H1 (cell line): ENCODE measurements at regions not wholly inside any gene's neighbourhood (a gene's known extent, or its start where the extent isn't known, plus 50 kb on each side); places are given as distances from the start of the nearest gene placed in this dataset.

ENCODE experiments used
- CTCF ChIA-PET: fragments of 300-600 bp; sonication (Branson Sonifier 250); formaldehyde crosslinking; loops from one replicate; lab custom pipeline; 2021; ENCODE audit not compliant: partially characterized antibody; lab: Charles Lee
- POLR2A ChIA-PET: fragments of 300-600 bp; sonication (Branson Sonifier 250); formaldehyde crosslinking; loops from one replicate; lab custom pipeline; 2021; ENCODE audit warnings: inconsistent platforms; ENCODE audit not compliant: partially characterized antibody; lab: Charles Lee
- DNase-seq, 2 experiments: peaks; one replicate each; pipeline versions ENCODE4 v3.0.0 to v3.0.0-alpha.2; 2010 to 2022; ENCODE audit warnings: low spot score in 2 of 2, low read depth in 1 of 2, mixed read lengths in 1 of 2
- FAIRE-seq: peaks from 2 replicates; lab custom pipeline; 2011; peaks lifted over from hg19 to GRCh38; lab: Jason Lieb, UNC
- H2AFZ ChIP-seq: 2 replicates; pipeline ENCODE4 v1.8.1; 2012; ENCODE audit warnings: low read length, inconsistent platforms
- H2AK5ac ChIP-seq: 2 replicates; pipeline ENCODE4 v1.6.1; 2013; ENCODE audit warnings: low read depth, low read length
- H2BK120ac ChIP-seq: replicated peaks from 2 replicates; pipeline ENCODE3; 2013; ENCODE audit warnings: low read depth, low read length, inconsistent platforms
- H2BK12ac ChIP-seq: 2 replicates; pipeline ENCODE4 v1.6.1; 2013; ENCODE audit warnings: low read depth, low read length
- H2BK15ac ChIP-seq: 2 replicates; pipeline ENCODE4 v1.6.1; 2013; ENCODE audit warnings: low read length
- H2BK20ac ChIP-seq: 2 replicates; pipeline ENCODE4 v1.6.1; 2013; ENCODE audit warnings: low read length
- H2BK5ac ChIP-seq: 2 replicates; pipeline ENCODE4 v1.6.1; 2013; ENCODE audit warnings: low read depth, low read length
- H3K14ac ChIP-seq: 2 replicates; pipeline ENCODE4 v1.6.1; 2013; ENCODE audit warnings: inconsistent platforms; ENCODE audit not compliant: insufficient read length
- H3K18ac ChIP-seq: 2 replicates; pipeline ENCODE4 v1.6.1; 2013; ENCODE audit warnings: low read length; ENCODE audit errors: extremely low read depth
- H3K23ac ChIP-seq: 2 replicates; pipeline ENCODE4 v1.6.1; 2013; ENCODE audit warnings: inconsistent platforms; ENCODE audit not compliant: insufficient read length
- H3K23me2 ChIP-seq: 2 replicates; pipeline ENCODE4 v1.6.1; 2013; ENCODE audit warnings: low read depth, low read length
- H3K27ac ChIP-seq: 2 replicates; pipeline ENCODE4 v1.6.1; 2011; ENCODE audit warnings: low read depth, low read length, inconsistent platforms
- H3K27me3 ChIP-seq, 4 experiments: replicated peaks in 1 of 4; 1 replicate in 1 of 4; 2 replicates in 3 of 4; pipeline versions ENCODE4 v1.6.1 to v1.8.1; 2011 to 2013; ENCODE audit warnings: low read length in 3 of 4, mild to moderate bottlenecking in 3 of 4, inconsistent platforms in 2 of 4, mixed read lengths in 2 of 4, moderate library complexity in 1 of 4; ENCODE audit not compliant: control insufficient read depth in 3 of 4, insufficient read depth in 3 of 4; ENCODE audit errors: extremely low read depth in 1 of 4
- H3K36me3 ChIP-seq, 4 experiments: 2 replicates each; pipeline versions ENCODE4 v1.6.1 to v1.8.1; 2011 to 2013; ENCODE audit warnings: mild to moderate bottlenecking in 4 of 4, low read length in 3 of 4, moderate library complexity in 2 of 4, control low read depth in 1 of 4, inconsistent platforms in 1 of 4; ENCODE audit not compliant: insufficient read depth in 4 of 4, control insufficient read depth in 2 of 4
- H3K4ac ChIP-seq: replicated peaks from 2 replicates; pipeline ENCODE3; 2013; ENCODE audit warnings: low read length, low read depth, mixed read lengths, inconsistent platforms; ENCODE audit not compliant: insufficient read length
- H3K4me1 ChIP-seq, 4 experiments: replicated peaks in 1 of 4; 1 replicate in 1 of 4; 2 replicates in 3 of 4; pipeline versions ENCODE4 v1.6.1 to v1.8.1; 2011 to 2013; ENCODE audit warnings: low read length in 3 of 4, inconsistent platforms in 2 of 4, mixed read lengths in 1 of 4; ENCODE audit not compliant: insufficient read depth in 4 of 4, control insufficient read depth in 3 of 4
- H3K4me2 ChIP-seq, 2 experiments: 2 replicates each; pipeline versions ENCODE4 v1.6.1 to v1.8.1; 2011 to 2013; ENCODE audit warnings: low read depth in 2 of 2, low read length in 2 of 2, control low read depth in 1 of 2, inconsistent platforms in 1 of 2, mild to moderate bottlenecking in 1 of 2; ENCODE audit not compliant: insufficient read depth in 1 of 2
- H3K4me3 ChIP-seq, 4 experiments: fragments of 200-600, 300-600 bp in 1 of 4; sonication (generic), shearing (Covaris generic), sonication (Bioruptor Twin) in 1 of 4; 2 replicates each; pipeline versions ENCODE4 v1.5.1 to v1.8.1; 2011 to 2016; ENCODE audit warnings: low read length in 4 of 4, low read depth in 3 of 4, control low read depth in 2 of 4, inconsistent platforms in 2 of 4, mild to moderate bottlenecking in 2 of 4, mixed read lengths in 1 of 4, moderate library complexity in 1 of 4; ENCODE audit not compliant: insufficient read depth in 2 of 4; ENCODE audit errors: extremely low read depth in 1 of 4
- H3K56ac ChIP-seq: replicated peaks from 2 replicates; pipeline ENCODE3; 2013; ENCODE audit warnings: low read depth, mild to moderate bottlenecking, mixed read lengths, low read length, inconsistent platforms; ENCODE audit not compliant: insufficient read length
- H3K79me1 ChIP-seq: 2 replicates; pipeline ENCODE4 v1.6.1; 2013; ENCODE audit warnings: low read depth, low read length, control low read depth
- H3K79me2 ChIP-seq, 2 experiments: 2 replicates each; pipeline versions ENCODE4 v1.6.1 to v1.8.1; 2012 to 2013; ENCODE audit warnings: low read length in 2 of 2, mild to moderate bottlenecking in 2 of 2, inconsistent platforms in 1 of 2; ENCODE audit not compliant: insufficient read depth in 2 of 2, control insufficient read depth in 1 of 2
- H3K9ac ChIP-seq, 4 experiments: replicated peaks in 1 of 4; 1 replicate in 1 of 4; 2 replicates in 3 of 4; pipeline versions ENCODE4 v1.6.1 to v1.8.1; 2011 to 2013; ENCODE audit warnings: low read depth in 3 of 4, low read length in 3 of 4, control low read depth in 2 of 4, mild to moderate bottlenecking in 2 of 4, moderate library complexity in 2 of 4, inconsistent platforms in 1 of 4; ENCODE audit errors: extremely low read depth in 1 of 4
- H3K9me3 ChIP-seq, 2 experiments: 2 replicates each; pipeline versions ENCODE4 v1.6.1 to v1.8.1; 2012 to 2013; ENCODE audit warnings: mild to moderate bottlenecking in 2 of 2, moderate library complexity in 2 of 2, control low read depth in 1 of 2, inconsistent platforms in 1 of 2, low read depth in 1 of 2, low read length in 1 of 2, mixed read lengths in 1 of 2; ENCODE audit not compliant: insufficient read depth in 2 of 2
- H4K20me1 ChIP-seq, 2 experiments: replicated peaks in 1 of 2; 2 replicates each; pipeline versions ENCODE3 to v1.8.1; 2011 to 2013; ENCODE audit warnings: inconsistent platforms in 2 of 2, low read length in 2 of 2, mild to moderate bottlenecking in 1 of 2; ENCODE audit not compliant: insufficient read depth in 2 of 2, control insufficient read depth in 1 of 2
- H4K5ac ChIP-seq: 2 replicates; pipeline ENCODE4 v1.6.1; 2013; ENCODE audit warnings: low read length, low read depth, mixed read lengths, inconsistent platforms; ENCODE audit not compliant: insufficient read length
- H4K8ac ChIP-seq: 2 replicates; pipeline ENCODE4 v1.8.0; 2013; ENCODE audit warnings: mild to moderate bottlenecking, moderate library complexity, low read length, inconsistent platforms; ENCODE audit not compliant: insufficient read depth; ENCODE audit errors: extremely low read depth
- H4K91ac ChIP-seq: replicated peaks from 2 replicates; pipeline ENCODE3; 2013; ENCODE audit warnings: low read length, mixed read lengths, inconsistent platforms; ENCODE audit not compliant: insufficient read length
- EP300 ChIP-seq, 2 experiments: IDR thresholded peaks; 1 replicate in 1 of 2; 2 replicates in 1 of 2; pipeline ENCODE4 v1.6.1; 2011 to 2012; ENCODE audit warnings: low read depth in 2 of 2, low read length in 2 of 2, mild to moderate bottlenecking in 2 of 2, borderline replicate concordance in 1 of 2, inconsistent platforms in 1 of 2, moderate library complexity in 1 of 2
- GTF2F1 ChIP-seq: IDR thresholded peaks from 2 replicates; pipeline ENCODE4 v1.6.1; 2012; ENCODE audit warnings: low read depth, low read length, improper control_type of control experiment, borderline replicate concordance
- RFX5 ChIP-seq: IDR thresholded peaks from 2 replicates; pipeline ENCODE4 v1.6.1; 2011; ENCODE audit warnings: low read depth, low read length, improper control_type of control experiment, borderline replicate concordance
- RXRA ChIP-seq: IDR thresholded peaks from 2 replicates; pipeline ENCODE4 v1.6.1; 2011; ENCODE audit warnings: low read depth, mild to moderate bottlenecking, low read length, moderate library complexity; ENCODE audit not compliant: insufficient read depth
- WGBS, 2 experiments: shearing (Covaris generic) in 1 of 2; methylation state at CpG; one replicate each; pipeline versions ENCODE4 v1.1.6 to v1.1.7; 2013 to 2015; ENCODE audit warnings: low lambda C conversion rate in 2 of 2, mixed read lengths in 2 of 2, inconsistent platforms in 1 of 2, low coverage in 1 of 2, missing lambda C conversion rate in 1 of 2; ENCODE audit not compliant: insufficient replicate concordance in 2 of 2, insufficient coverage in 1 of 2, insufficient read length in 1 of 2; ENCODE audit errors: extremely low coverage in 1 of 2, missing lambda C conversion rate in 1 of 2; 5-methylcytosine and 5-hydroxymethylcytosine counted together

DNA sequence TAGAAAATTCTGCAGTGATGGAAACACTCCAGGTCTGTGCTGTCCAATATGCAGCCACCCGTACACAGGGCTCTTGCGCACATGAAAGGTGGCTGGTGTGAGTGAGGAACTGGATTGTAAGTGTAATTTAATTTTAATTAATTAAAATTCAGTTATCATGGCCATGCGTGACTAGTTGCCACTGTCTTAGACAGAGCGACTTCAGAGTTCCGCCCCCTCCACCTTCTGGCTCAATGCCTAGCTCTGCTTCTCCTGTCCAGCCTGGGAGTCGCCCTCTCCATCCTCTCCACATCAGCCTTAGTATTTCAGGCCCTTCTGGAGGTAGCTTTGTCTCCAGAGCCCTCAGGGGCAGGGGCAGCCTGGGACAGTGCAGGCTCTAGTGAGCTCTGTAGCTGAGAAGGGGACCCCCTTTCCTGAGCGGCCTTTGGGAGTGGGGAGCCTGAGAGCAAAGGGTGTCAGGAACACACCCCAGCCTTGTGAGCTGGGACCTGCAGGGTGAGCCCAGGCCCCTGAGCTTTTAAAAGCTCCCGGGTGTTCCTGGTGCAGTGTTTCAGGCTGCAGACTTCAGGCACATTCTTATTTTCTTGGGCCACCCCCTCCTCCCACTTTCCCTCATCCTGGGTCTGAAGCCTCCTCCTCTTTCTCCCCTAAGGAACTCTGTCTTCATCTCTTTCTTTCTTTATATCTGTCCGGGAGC lies 99.4 kb downstream of the IRF8 start:
- ChIA-PET CTCF (interaction anchor here (0.7 to 1.9 kb wide), 11 partner anchors 10 to 519 kb away, joined by 3 to 14 read pairs (median 4); no protein-coding TSS in a partner anchor), POLR2A (interaction anchor here (0.9 kb wide), 1 partner anchor 179 kb away, joined by 3 read pairs; no protein-coding TSS in a partner anchor)
- no peak overlapping the region for H3K4ac ChIP-seq
- no peak overlapping the region for H3K4me3 ChIP-seq
- FAIRE-seq (no peak), DNase-seq (no peak)
- H4K91ac ChIP-seq, result no peak overlapping the region
- H2AK5ac ChIP-seq, result no peak overlapping the region
- no peaks in the 10 kb centered on the region for H3K9me3 ChIP-seq
- H3K14ac ChIP-seq, result no peak overlapping the region
- H3K23me2 ChIP-seq, result no peaks in the 10 kb centered on the region
- no peaks in the 10 kb centered on the region for H3K4me1 ChIP-seq
- H2BK120ac ChIP-seq, result no peak overlapping the region
- H3K79me2 ChIP-seq, result no peaks in the 10 kb centered on the region
- no peak overlapping the region for H2BK20ac ChIP-seq
- H3K9ac ChIP-seq, result no peak overlapping the region
- no peak overlapping the region for H4K5ac ChIP-seq
- H4K8ac ChIP-seq, result peak overlapping the region; percentile 28; the same call in 1 of the 2 replicates
- H3K23ac ChIP-seq, result no peak overlapping the region
- no peak overlapping the region for H3K4me2 ChIP-seq
- no peaks in the 10 kb centered on the region for H4K20me1 ChIP-seq
- no peak overlapping the region for H2AFZ ChIP-seq
- H2BK5ac ChIP-seq, result no peak overlapping the region
- no peak overlapping the region for H3K18ac ChIP-seq
- WGBS, 2 experiments, result 87% methylated on average over 9 of the region's 9 CpGs; no CpG with 5 or more reads in 1 of the 2 experiments
- H2BK12ac ChIP-seq, result no peak overlapping the region
- no peaks in the 10 kb centered on the region for H3K79me1 ChIP-seq
- no peak overlapping the region for H3K56ac ChIP-seq
- no peaks in the 10 kb centered on the region for H3K36me3 ChIP-seq
- no peaks in the 10 kb centered on the region for H3K27me3 ChIP-seq
- H3K27ac ChIP-seq, result no peak overlapping the region
- H2BK15ac ChIP-seq, result no peak overlapping the region
- TF ChIP-seq RFX5 (no peak), GTF2F1 (no peak), EP300 (IDR thresholded peaks at IDR 0.05; ENCODE audit: borderline replicate concordance in 1 of 2, low read depth in 2 of 2, low read length in 2 of 2) (no peak), RXRA (no peak)
